HepG2 (cell line): ENCODE measurements at regions not wholly inside any gene's neighbourhood (a gene's known extent, or its start where the extent isn't known, plus 50 kb on each side); places are given as distances from the start of the nearest gene placed in this dataset.

Experiments used
- ATAC-seq: fragments of 200-7000 bp; cut with Tn5 transposase; 3 replicates; pipeline ENCODE4 v1.9.1; 2020; ENCODE audit warnings: mild to moderate bottlenecking, moderate library complexity
- BruUV-seq: library from RNA; stranded (reverse); fragments of 400-500 nt; replicated peaks from 2 replicates; lab custom pipeline; 2021; lab: Mats Ljungman, UMichigan
- CTCF ChIA-PET: fragments of 300-600 bp; formaldehyde crosslinking; extraction: SDS; loops from one replicate; lab custom pipeline; 2021; ENCODE audit warnings: low total read pairs, inconsistent platforms, low intra/inter-chr PET ratio; lab: Yijun Ruan, JAX
- POLR2A ChIA-PET: fragments of 350-600 bp; sonication (Branson Sonifier 250); formaldehyde crosslinking; loops from one replicate; lab custom pipeline; 2020; ENCODE audit warnings: antibody characterized with exemption, inconsistent platforms; lab: Yijun Ruan, JAX
- DNase-seq: peaks from one replicate; pipeline ENCODE4 v3.0.0-alpha.2; 2015; ENCODE audit warnings: low spot score
- FAIRE-seq: peaks from 3 replicates; lab custom pipeline; 2011; peaks lifted over from hg19 to GRCh38; lab: Jason Lieb, UNC
- H2AFZ ChIP-seq: one replicate; pipeline ENCODE4 v1.6.1; 2011; ENCODE audit warnings: low read length, inconsistent platforms
- H3K27ac ChIP-seq: fragments of 300-600 bp; 3 replicates; pipeline ENCODE4 v1.8.0; 2011; ENCODE audit warnings: mixed run types, mild to moderate bottlenecking, mixed read lengths, low read length, inconsistent platforms; ENCODE audit not compliant: insufficient read depth; ENCODE audit errors: extremely low read length
- H3K27me3 ChIP-seq, 2 experiments: fragments of 200-600 bp in 1 of 2; 2 replicates in 1 of 2; 3 replicates in 1 of 2; pipeline versions ENCODE4 v1.6.0 to v1.8.0; 2011; ENCODE audit warnings: low read length in 2 of 2, mild to moderate bottlenecking in 2 of 2, moderate library complexity in 2 of 2, inconsistent platforms in 1 of 2; ENCODE audit not compliant: insufficient read depth in 2 of 2, control insufficient read depth in 1 of 2
- H3K36me3 ChIP-seq, 2 experiments: fragments of 200-600 bp in 1 of 2; replicated peaks in 1 of 2; 2 replicates in 1 of 2; 3 replicates in 1 of 2; pipeline versions ENCODE4 v1.5.1 to v1.8.0; 2011; ENCODE audit warnings: low read length in 2 of 2, inconsistent platforms in 1 of 2; ENCODE audit not compliant: insufficient read depth in 2 of 2, control insufficient read depth in 1 of 2
- H3K4me1 ChIP-seq: 2 replicates; pipeline ENCODE4 v1.5.1; 2012; ENCODE audit warnings: low read length, inconsistent platforms; ENCODE audit not compliant: insufficient read depth
- H3K4me2 ChIP-seq: 2 replicates; pipeline ENCODE4 v1.6.0; 2011; ENCODE audit warnings: low read depth, low read length, inconsistent platforms
- H3K4me3 ChIP-seq, 3 experiments: fragments of 200-600 bp in 1 of 3; sonication (generic), shearing (Covaris generic) in 1 of 3; replicated peaks in 1 of 3; 2 replicates each; pipeline ENCODE4 v1.5.1; 2011 to 2016; ENCODE audit warnings: low read length in 3 of 3, inconsistent platforms in 2 of 3, low read depth in 2 of 3, mild to moderate bottlenecking in 2 of 3, control low read depth in 1 of 3, mixed read lengths in 1 of 3; ENCODE audit not compliant: insufficient read depth in 1 of 3
- H3K79me2 ChIP-seq: one replicate; pipeline ENCODE4 v1.6.1; 2011; ENCODE audit warnings: low read length, inconsistent platforms; ENCODE audit not compliant: insufficient read depth
- H3K9ac ChIP-seq: 2 replicates; pipeline ENCODE4 v1.6.0; 2011; ENCODE audit warnings: mild to moderate bottlenecking, low read depth, low read length, inconsistent platforms; ENCODE audit not compliant: insufficient read depth
- H3K9me3 ChIP-seq: 2 replicates; pipeline ENCODE4 v1.5.1; 2012; ENCODE audit warnings: mild to moderate bottlenecking, low read length
- H4K20me1 ChIP-seq: 2 replicates; pipeline ENCODE4 v1.6.0; 2011; ENCODE audit warnings: inconsistent platforms, mild to moderate bottlenecking, low read length, moderate library complexity; ENCODE audit not compliant: insufficient read depth
- CREM ChIP-seq, 2 experiments: sonication (generic) in 1 of 2; formaldehyde crosslinking in 1 of 2; IDR thresholded peaks; 2 replicates each; pipeline versions ENCODE4 v1.4.0 to v1.6.1; 2016 to 2020; ENCODE audit warnings: antibody characterized with exemption in 1 of 2, mild to moderate bottlenecking in 1 of 2, missing genetic modification reagents in 1 of 2
- ETV6 ChIP-seq: sonication (generic); formaldehyde crosslinking; conservative IDR thresholded peaks from 2 replicates; pipeline ENCODE4 v1.4.0; 2020; ENCODE audit warnings: missing genetic modification reagents
- PCBP1 ChIP-seq: fragments of 200-400 bp; formaldehyde crosslinking; IDR thresholded peaks from 2 replicates; pipeline ENCODE4 v1.6.1; 2017; ENCODE audit warnings: mild to moderate bottlenecking, low read depth, low read length, borderline replicate concordance
- RBM39 ChIP-seq: fragments of 200-400 bp; formaldehyde crosslinking; IDR thresholded peaks from one replicate; pipeline ENCODE4 v1.6.1; 2018; ENCODE audit warnings: antibody characterized with exemption, mild to moderate bottlenecking, low read depth, low read length; ENCODE audit not compliant: poor library complexity, severe bottlenecking
- RFX5 ChIP-seq: IDR thresholded peaks from 2 replicates; pipeline ENCODE4 v1.6.1; 2011; ENCODE audit warnings: low read depth, low read length, improper control_type of control experiment
- ZFP41 ChIP-seq: sonication (generic); formaldehyde crosslinking; IDR thresholded peaks from 2 replicates; pipeline ENCODE4 v1.4.0; 2020; ENCODE audit warnings: mild to moderate bottlenecking, missing genetic modification reagents, borderline replicate concordance
- ZKSCAN1 ChIP-seq: fragments of 150-350 bp; IDR thresholded peaks from 2 replicates; pipeline ENCODE4 v1.6.1; 2014; ENCODE audit warnings: low read length
- ZNF124 ChIP-seq: sonication (generic); formaldehyde crosslinking; IDR thresholded peaks from 2 replicates; pipeline ENCODE4 v1.4.0; 2020; ENCODE audit warnings: missing genetic modification reagents
- ZNF207 ChIP-seq: fragments of 450-650 bp; IDR thresholded peaks from 2 replicates; pipeline ENCODE4 v1.6.1; 2016; ENCODE audit warnings: antibody characterized with exemption, borderline replicate concordance
- ZNF720 ChIP-seq: sonication (generic); formaldehyde crosslinking; IDR thresholded peaks from 2 replicates; pipeline ENCODE4 v1.4.0; 2020; ENCODE audit warnings: missing genetic modification reagents
- ZNF75D ChIP-seq: sonication (generic); formaldehyde crosslinking; IDR thresholded peaks from 2 replicates; pipeline ENCODE4 v1.8.1; 2023; ENCODE audit warnings: missing genetic modification reagents, mild to moderate bottlenecking, borderline replicate concordance
- ZNF766 ChIP-seq: sonication (generic); formaldehyde crosslinking; IDR thresholded peaks from 2 replicates; pipeline ENCODE4 v1.5.0; 2020; ENCODE audit warnings: missing genetic modification reagents, borderline replicate concordance
- WGBS: methylation state at CpG from one replicate; pipeline ENCODE4 v1.1.6; 2017; ENCODE audit warnings: low lambda C conversion rate; 5-methylcytosine and 5-hydroxymethylcytosine counted together
- in situ Hi-C: cut with HindIII; loops from 2 replicates; pipeline ENCODE4 v1.10.0; 2017; ENCODE audit warnings: low pct_unique_long_range_greater_than_20kb; ENCODE audit not compliant: extremely low pct_ligation_motif_present
- intact Hi-C: fragments of 100-400 bp; cut with micrococcal nuclease; formaldehyde crosslinking; loops from one replicate; pipeline ENCODE4 v1.10.0; 2022; ENCODE audit not compliant: unreplicated experiment
- TF ChIP-seq, protein P1 (sequence below): sonication (generic); formaldehyde crosslinking; IDR thresholded peaks from 2 replicates; pipeline ENCODE4 v1.4.0; 2020; ENCODE audit warnings: missing genetic modification reagents
- TF ChIP-seq, protein P2 (sequence below): fragments of 450-650 bp; IDR thresholded peaks from 2 replicates; pipeline ENCODE4 v1.6.1; 2016

DNA sequence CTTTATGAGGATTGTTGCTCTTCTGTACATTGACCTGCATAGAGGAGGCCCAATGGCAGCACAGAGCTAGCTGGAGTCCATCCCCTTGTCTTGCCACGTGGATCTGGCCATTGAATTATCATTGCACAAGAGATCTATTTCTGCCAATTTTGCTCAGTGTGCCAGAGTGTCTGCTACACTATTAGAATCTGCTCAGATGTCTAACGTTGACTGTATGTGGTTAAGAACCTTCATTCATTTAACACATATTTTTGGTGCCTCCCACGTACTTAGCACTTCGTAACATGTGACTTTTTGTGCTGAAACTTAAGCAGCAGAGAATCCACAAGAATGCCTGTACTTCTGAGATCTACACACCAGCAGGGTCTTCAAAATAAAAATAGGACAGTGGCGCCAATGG, 166.0 kb upstream of the VASH1 start:
- H2AFZ ChIP-seq: no peak overlapping the region
- CTCF ChIA-PET: no interaction called here
- ATAC-seq (no peak), DNase-seq (no peak), FAIRE-seq (no peak)
- intact Hi-C loops (no loop called here), in situ Hi-C loops (no loop called here)
- H3K9ac ChIP-seq: no peak overlapping the region
- no peaks in the 10 kb centered on the region for H3K4me1 ChIP-seq
- H3K27ac ChIP-seq: no peak overlapping the region
- TF ChIP-seq RBM39 (no peak), ZFP41 (CRISPR knock-in tag) (no peak), ZNF124 (CRISPR knock-in tag) (no peak), ZNF720 (CRISPR knock-in tag) (no peak), PCBP1 (no peak), ZNF75D (no peak), ETV6 (CRISPR knock-in tag) (no peak), ZNF766 (CRISPR knock-in tag) (no peak), CREM (IDR thresholded peaks at IDR 0.05) (no peak), CREM (CRISPR knock-in tag; IDR thresholded peaks at IDR 0.05) (no peak), ZKSCAN1 (no peak), RFX5 (no peak), ZNF207 (no peak)
- TF ChIP-seq, protein P1, sequence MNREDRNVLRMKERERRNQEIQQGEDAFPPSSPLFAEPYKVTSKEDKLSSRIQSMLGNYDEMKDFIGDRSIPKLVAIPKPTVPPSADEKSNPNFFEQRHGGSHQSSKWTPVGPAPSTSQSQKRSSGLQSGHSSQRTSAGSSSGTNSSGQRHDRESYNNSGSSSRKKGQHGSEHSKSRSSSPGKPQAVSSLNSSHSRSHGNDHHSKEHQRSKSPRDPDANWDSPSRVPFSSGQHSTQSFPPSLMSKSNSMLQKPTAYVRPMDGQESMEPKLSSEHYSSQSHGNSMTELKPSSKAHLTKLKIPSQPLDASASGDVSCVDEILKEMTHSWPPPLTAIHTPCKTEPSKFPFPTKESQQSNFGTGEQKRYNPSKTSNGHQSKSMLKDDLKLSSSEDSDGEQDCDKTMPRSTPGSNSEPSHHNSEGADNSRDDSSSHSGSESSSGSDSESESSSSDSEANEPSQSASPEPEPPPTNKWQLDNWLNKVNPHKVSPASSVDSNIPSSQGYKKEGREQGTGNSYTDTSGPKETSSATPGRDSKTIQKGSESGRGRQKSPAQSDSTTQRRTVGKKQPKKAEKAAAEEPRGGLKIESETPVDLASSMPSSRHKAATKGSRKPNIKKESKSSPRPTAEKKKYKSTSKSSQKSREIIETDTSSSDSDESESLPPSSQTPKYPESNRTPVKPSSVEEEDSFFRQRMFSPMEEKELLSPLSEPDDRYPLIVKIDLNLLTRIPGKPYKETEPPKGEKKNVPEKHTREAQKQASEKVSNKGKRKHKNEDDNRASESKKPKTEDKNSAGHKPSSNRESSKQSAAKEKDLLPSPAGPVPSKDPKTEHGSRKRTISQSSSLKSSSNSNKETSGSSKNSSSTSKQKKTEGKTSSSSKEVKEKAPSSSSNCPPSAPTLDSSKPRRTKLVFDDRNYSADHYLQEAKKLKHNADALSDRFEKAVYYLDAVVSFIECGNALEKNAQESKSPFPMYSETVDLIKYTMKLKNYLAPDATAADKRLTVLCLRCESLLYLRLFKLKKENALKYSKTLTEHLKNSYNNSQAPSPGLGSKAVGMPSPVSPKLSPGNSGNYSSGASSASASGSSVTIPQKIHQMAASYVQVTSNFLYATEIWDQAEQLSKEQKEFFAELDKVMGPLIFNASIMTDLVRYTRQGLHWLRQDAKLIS: no peak
- TF ChIP-seq, protein P2, sequence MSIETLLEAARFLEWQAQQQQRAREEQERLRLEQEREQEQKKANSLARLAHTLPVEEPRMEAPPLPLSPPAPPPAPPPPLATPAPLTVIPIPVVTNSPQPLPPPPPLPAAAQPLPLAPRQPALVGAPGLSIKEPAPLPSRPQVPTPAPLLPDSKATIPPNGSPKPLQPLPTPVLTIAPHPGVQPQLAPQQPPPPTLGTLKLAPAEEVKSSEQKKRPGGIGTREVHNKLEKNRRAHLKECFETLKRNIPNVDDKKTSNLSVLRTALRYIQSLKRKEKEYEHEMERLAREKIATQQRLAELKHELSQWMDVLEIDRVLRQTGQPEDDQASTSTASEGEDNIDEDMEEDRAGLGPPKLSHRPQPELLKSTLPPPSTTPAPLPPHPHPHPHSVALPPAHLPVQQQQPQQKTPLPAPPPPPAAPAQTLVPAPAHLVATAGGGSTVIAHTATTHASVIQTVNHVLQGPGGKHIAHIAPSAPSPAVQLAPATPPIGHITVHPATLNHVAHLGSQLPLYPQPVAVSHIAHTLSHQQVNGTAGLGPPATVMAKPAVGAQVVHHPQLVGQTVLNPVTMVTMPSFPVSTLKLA: no peak
- no peaks in the 10 kb centered on the region for H3K36me3 ChIP-seq
- no peaks in the 10 kb centered on the region for H3K79me2 ChIP-seq
- H3K4me2 ChIP-seq: no peak overlapping the region
- no peaks in the 10 kb centered on the region for H3K9me3 ChIP-seq
- no peak overlapping the region for H3K4me3 ChIP-seq
- no TSS peak for BruUV-seq
- peaks cover 0 to 28% of the 10 kb centered on the region in 2 experiments; a peak in 3 of 5 replicates for H3K27me3 ChIP-seq
- 0 out of 2 replicates have a peak, but pooled peaks cover 2% of the 10 kb centered on the region for H4K20me1 ChIP-seq
- POLR2A ChIA-PET: no interaction called here
- WGBS: 15% methylated on average over 5 of the region's 5 CpGs
